ENCODE measurements at regions not wholly inside any gene's neighbourhood (a gene's known extent, or its start where the extent isn't known, plus 50 kb on each side); places are given as distances from the start of the nearest gene placed in this dataset.
"Not testable (repeated sequence)": the region's sequence is repeated elsewhere in the genome, so short reads cannot be mapped to it uniquely, and the experiment has no call there.

DNA sequence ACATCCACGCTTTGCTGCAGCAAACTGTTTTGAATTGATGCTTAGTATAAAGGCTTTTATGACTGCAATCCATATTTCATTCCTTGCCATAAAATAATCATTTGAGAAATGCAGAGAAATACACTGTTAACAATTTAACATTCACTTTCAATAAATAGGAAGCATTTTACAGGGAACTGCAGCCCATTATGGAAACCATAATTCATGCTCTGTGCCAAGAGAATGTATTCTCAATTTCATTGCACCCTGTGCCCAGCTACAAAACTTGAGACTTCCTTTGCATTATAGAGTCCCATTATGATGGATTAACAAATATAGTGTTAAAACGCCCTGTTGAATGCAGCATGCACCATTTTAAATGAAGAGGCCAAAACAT, 134.0 kb downstream of the MED10 start:
- H3K4me3 ChIP-seq (ENCODE audit: low read depth, low read length) = no peak overlapping the region
- no peak for DNase-seq (ENCODE audit: low read depth)
- TF ChIP-seq, protein P1, sequence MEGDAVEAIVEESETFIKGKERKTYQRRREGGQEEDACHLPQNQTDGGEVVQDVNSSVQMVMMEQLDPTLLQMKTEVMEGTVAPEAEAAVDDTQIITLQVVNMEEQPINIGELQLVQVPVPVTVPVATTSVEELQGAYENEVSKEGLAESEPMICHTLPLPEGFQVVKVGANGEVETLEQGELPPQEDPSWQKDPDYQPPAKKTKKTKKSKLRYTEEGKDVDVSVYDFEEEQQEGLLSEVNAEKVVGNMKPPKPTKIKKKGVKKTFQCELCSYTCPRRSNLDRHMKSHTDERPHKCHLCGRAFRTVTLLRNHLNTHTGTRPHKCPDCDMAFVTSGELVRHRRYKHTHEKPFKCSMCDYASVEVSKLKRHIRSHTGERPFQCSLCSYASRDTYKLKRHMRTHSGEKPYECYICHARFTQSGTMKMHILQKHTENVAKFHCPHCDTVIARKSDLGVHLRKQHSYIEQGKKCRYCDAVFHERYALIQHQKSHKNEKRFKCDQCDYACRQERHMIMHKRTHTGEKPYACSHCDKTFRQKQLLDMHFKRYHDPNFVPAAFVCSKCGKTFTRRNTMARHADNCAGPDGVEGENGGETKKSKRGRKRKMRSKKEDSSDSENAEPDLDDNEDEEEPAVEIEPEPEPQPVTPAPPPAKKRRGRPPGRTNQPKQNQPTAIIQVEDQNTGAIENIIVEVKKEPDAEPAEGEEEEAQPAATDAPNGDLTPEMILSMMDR (IDR thresholded peaks at IDR 0.05; ENCODE audit: insufficient read depth, low read depth, low read length) = no peak

DNA sequence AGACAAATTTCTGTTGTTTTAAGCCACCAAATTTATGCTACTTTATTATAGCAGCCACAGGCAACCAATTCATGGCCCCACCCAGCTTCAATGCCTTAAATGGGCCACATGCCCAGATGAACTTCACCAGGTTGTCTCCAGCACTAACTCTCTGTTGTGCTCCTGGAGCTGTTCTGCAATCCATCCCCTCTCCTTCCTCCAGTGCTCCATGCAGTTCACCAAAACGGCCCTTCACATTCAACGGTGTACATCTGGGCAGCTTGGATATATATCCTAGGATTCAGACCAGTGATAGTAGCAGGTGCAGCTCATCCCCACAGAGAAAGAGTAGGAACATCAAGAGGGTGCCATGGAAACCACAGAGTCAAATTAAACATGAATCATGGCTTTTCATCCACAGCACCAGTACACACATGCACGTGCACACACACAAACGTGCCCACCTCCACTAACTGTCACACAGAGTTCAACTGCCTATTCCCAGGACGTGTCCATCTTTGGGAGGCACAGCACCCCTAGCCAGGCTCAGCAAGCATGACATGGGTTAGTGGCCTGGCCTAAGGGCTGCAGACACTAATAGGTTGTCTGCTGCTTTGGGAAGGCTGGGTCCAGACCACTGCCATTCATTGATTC, 134.5 kb downstream of the MED10 start:
- DNase-seq (ENCODE audit: low read depth) = no peak
- H3K4me3 ChIP-seq (ENCODE audit: low read depth, low read length) = no peak overlapping the region
- TF ChIP-seq, protein P1 (IDR thresholded peaks at IDR 0.05; ENCODE audit: insufficient read depth, low read depth, low read length) = no peak

DNA sequence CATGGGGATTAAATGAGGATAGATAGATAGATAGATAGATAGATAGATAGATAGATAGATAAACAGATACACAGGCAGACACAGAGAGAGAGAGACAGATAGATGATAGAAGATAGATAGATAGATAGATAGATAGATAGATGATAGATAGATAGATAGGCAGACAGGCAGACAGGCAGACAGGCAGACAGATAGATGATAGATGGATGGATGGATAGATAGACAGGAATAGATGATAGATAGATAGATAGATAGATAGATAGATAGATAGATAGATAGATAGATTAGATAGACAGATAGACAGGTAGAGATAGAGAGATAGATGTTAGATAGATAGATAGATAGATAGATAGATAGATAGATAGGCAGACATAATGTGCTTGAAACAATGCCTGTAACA, 137.3 kb downstream of the MED10 start:
- not testable (repeated sequence) for DNase-seq (ENCODE audit: low read depth); H3K4me3 ChIP-seq (ENCODE audit: low read depth, low read length)

DNA sequence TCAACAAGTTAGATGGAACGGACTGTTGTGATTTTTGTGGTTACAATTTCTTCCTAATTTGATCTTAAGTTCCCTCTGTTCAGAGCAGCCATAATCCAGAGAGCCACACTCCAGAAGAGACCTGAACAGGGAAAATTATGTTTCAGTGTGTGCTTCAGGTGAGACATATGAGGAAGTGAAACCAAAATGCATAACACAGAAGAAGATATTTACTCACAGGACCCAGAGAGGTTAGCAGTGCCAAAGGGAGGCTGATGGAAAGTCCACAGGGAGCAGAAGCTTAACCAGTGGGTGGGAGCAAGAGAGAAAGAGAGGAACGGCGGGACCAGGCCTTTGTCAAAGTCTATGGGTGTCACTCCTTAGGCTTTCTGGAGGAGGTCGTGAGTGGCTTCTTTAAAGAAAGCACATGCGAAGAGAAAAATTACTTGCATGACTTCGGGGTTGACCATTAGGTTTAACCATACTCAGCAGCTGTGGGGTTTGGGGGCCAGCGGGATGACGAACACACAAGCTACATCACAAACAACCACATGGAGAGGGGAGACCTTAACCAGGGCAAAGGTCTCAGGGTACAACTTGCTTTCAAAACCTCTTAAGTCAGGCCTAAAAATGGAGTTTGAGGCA, 141.4 kb downstream of the MED10 start:
- DNase-seq (ENCODE audit: low read depth) = no peak
- H3K4me3 ChIP-seq (ENCODE audit: low read depth, low read length) = no peak overlapping the region
- TF ChIP-seq, protein P1 (IDR thresholded peaks at IDR 0.05; ENCODE audit: insufficient read depth, low read depth, low read length) = no peak

DNA sequence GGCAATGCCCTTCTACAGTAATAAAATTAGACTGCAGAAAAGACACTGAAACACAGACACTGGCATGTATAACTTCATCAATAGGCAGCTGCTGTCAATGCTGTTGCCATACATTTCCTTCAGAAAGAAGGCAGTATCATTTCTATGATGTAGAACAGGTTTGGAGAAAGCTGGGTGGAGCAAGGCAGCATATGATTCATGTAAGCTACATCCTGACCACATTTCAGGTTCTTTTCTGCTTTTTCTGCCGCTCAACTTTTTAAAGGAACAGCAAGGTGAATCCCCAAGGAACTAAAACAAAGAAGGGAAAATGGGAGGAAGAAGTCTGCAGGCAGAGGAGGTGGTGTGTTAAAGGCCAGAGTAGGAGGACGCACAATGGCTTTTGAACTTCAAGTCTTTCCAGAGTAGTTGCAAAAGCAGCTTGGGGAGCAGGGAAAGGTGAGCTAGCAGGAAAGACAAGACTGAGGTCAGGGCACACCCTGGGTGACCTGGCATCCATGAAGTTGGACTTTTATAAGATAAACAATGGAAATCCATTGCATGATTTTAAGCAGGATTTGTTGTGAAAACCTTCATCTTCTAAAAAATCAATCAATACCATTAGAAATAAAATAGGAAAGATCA, 142.1 kb downstream of the MED10 start:
- TF ChIP-seq, protein P1 (IDR thresholded peaks at IDR 0.05; ENCODE audit: insufficient read depth, low read depth, low read length) = no peak
- DNase-seq (ENCODE audit: low read depth) = no peak
- no peak overlapping the region for H3K4me3 ChIP-seq (ENCODE audit: low read depth, low read length)

DNA sequence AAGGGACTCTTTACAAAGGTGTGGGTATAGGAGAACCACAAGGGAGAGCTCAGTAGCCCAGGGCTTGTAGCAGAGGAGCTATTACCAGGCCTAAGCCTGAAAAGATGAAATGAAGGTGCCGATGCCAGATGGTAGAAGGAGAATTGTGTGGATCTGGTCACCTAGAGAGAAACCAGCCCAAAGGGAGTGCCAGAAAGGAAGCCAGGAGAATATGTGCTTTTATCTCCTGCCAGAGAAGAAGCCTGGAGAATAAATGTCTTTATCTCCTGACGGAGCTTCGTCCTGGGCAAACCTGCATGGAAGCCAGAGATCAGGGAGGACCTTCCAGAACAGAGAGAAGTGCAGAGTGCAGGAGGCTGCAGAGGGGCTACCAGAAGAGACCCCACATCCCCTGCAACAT, 142.6 kb downstream of the MED10 start:
- TF ChIP-seq, protein P1 (IDR thresholded peaks at IDR 0.05; ENCODE audit: insufficient read depth, low read depth, low read length) = no peak
- no peak overlapping the region for H3K4me3 ChIP-seq (ENCODE audit: low read depth, low read length)
- no peak for DNase-seq (ENCODE audit: low read depth)

Measured in fibroblast of villous mesenchyme (primary cell).